Mucosa of stomach (tissue), 1 donor: ENCODE measurements at regions not wholly inside any gene's neighbourhood (a gene's known extent, or its start where the extent isn't known, plus 50 kb on each side); places are given as distances from the start of the nearest gene placed in this dataset.

Experiments used
- H3K27me3 ChIP-seq: one replicate; pipeline ENCODE4 v1.7.0; 2013; ENCODE audit warnings: mild to moderate bottlenecking, low read length; ENCODE audit not compliant: control insufficient read depth, insufficient read depth
- H3K36me3 ChIP-seq: one replicate; pipeline ENCODE4 v1.7.0; 2013; ENCODE audit warnings: low read length; ENCODE audit not compliant: control insufficient read depth, insufficient read depth
- H3K4me1 ChIP-seq: one replicate; pipeline ENCODE4 v1.7.0; 2013; ENCODE audit warnings: mild to moderate bottlenecking, low read length; ENCODE audit not compliant: control insufficient read depth, insufficient read depth
- H3K4me3 ChIP-seq: one replicate; pipeline ENCODE4 v1.7.0; 2013; ENCODE audit warnings: low read length
- H3K9ac ChIP-seq: one replicate; pipeline ENCODE4 v1.7.0; 2013; ENCODE audit warnings: mild to moderate bottlenecking, low read length, moderate library complexity
- H3K9me3 ChIP-seq: one replicate; pipeline ENCODE4 v1.7.0; 2013; ENCODE audit warnings: mild to moderate bottlenecking, low read length, moderate library complexity; ENCODE audit not compliant: control insufficient read depth
- donor health status: Pancreatic carcinoma.

GRCh38 chr11:19661827-19662226 lies 50.8 kb upstream of the NAV2 start:
- H3K4me1 ChIP-seq: no peaks in the 10 kb centered on the region
- no peak overlapping the region for H3K9ac ChIP-seq
- H3K27me3 ChIP-seq: no peaks in the 10 kb centered on the region
- no peak overlapping the region for H3K4me3 ChIP-seq
- H3K36me3 ChIP-seq: no peaks in the 10 kb centered on the region
- H3K9me3 ChIP-seq: no peaks in the 10 kb centered on the region

- H3K36me3 ChIP-seq: no peaks in the 10 kb centered on the region
- no peaks in the 10 kb centered on the region for H3K4me1 ChIP-seq
- H3K4me3 ChIP-seq: no peak overlapping the region
- H3K9me3 ChIP-seq: no peaks in the 10 kb centered on the region
- no peaks in the 10 kb centered on the region for H3K27me3 ChIP-seq
- H3K9ac ChIP-seq: no peak overlapping the region
Measured at GRCh38 chr11:19660076-19660475, 52.6 kb upstream of the NAV2 start.

DNA sequence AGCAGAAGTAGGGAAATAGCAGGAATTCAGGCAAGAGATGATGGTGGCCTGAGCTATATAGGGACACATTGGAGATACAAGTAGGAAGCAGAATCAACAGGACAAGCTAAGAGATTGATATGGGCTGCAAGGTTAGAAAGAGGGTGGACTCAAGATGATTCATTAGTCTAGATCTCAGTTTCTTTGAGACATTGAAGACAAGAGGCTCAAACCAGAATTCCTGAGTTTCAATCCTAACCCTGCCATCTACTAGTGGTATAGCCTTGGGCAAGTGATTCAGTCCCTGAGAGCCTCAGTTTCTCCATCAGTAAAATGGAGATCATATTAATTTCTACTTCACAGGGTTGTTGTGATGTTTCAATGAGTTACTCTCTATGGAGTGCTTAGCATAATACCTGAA lies 53.1 kb upstream of the NAV2 start:
- Histone ChIP-seq H3K9ac (no peak overlapping the region), H3K36me3 (no peaks in the 10 kb centered on the region), H3K4me1 (no peaks in the 10 kb centered on the region), H3K9me3 (no peaks in the 10 kb centered on the region), H3K4me3 (no peak overlapping the region), H3K27me3 (no peaks in the 10 kb centered on the region)

- Histone ChIP-seq H3K9ac (no peak overlapping the region), H3K36me3 (no peaks in the 10 kb centered on the region), H3K4me1 (no peaks in the 10 kb centered on the region), H3K4me3 (no peak overlapping the region), H3K27me3 (no peaks in the 10 kb centered on the region), H3K9me3 (no peaks in the 10 kb centered on the region)
Measured at GRCh38 chr11:19658344-19658743, 54.3 kb upstream of the NAV2 start.

- no peaks in the 10 kb centered on the region for H3K9me3 ChIP-seq
- no peak overlapping the region for H3K9ac ChIP-seq
- no peak overlapping the region for H3K4me3 ChIP-seq
- H3K36me3 ChIP-seq: no peaks in the 10 kb centered on the region
- H3K27me3 ChIP-seq: peaks cover 6% of the 10 kb centered on the region
- H3K4me1 ChIP-seq: no peaks in the 10 kb centered on the region
Measured at GRCh38 chr11:19656140-19656541, 56.5 kb upstream of the NAV2 start.

DNA sequence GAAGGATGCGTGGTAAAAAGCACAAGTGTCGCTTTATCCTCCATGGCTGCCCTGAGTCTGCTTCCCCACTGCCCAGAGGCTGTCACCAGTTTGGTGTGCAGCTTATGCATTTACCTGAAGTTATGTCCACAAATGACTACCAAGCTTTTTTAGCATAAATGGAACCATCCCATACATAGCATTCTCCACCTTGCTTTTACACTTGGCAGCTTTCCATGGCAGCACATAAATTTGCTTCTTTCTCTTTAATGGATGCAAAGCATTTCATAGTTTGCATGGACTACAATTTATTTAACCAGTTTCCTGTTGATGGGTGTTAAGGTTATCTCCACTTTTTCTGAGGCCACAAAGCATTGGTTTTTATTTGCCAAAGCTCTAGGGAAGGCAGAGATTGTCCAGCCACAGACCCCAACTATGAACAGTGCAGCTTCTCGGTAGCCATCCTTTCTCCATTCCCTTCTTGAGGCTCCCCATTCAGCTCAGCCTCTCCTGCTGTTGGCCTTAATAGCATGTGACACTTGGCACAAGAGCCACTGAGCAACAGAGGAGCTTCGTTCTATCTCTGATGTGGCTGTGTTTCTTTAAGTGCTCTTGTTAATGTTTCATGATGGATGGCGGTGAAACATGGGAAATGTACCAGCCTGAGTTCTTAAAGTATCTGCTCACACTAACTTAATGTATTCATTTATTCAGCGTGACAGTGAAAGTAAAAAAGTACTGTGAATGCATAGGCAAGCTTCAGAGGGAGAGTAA lies 59.8 kb upstream of the NAV2 start:
- H3K4me3 ChIP-seq: no peak overlapping the region
- no peaks in the 10 kb centered on the region for H3K9me3 ChIP-seq
- no peak overlapping the region for H3K9ac ChIP-seq
- no peaks in the 10 kb centered on the region for H3K4me1 ChIP-seq
- H3K27me3 ChIP-seq: peaks cover 6% of the 10 kb centered on the region
- H3K36me3 ChIP-seq: no peaks in the 10 kb centered on the region

DNA sequence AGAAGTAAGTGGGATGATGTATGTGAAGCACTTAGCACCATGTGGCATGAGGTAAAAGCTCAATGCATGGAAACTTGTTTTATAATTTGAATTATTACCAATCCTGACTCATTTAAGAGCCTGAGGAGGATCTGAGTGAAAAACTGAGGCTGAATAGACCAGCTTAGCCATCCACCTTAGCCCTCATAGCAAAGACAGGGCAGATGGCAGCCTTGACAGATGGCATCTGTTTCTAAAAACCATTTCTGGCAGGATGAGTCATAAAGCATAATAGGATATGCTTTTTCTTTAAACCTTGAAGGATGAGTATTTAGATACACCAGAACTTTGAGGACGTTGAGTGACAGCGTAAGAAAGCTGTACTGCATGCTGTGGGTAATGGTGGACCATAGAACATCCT lies 61.0 kb upstream of the NAV2 start:
- Histone ChIP-seq H3K4me3 (no peak overlapping the region), H3K4me1 (no peaks in the 10 kb centered on the region), H3K9ac (no peak overlapping the region), H3K36me3 (no peaks in the 10 kb centered on the region), H3K27me3 (peaks cover 6% of the 10 kb centered on the region), H3K9me3 (no peaks in the 10 kb centered on the region)

DNA sequence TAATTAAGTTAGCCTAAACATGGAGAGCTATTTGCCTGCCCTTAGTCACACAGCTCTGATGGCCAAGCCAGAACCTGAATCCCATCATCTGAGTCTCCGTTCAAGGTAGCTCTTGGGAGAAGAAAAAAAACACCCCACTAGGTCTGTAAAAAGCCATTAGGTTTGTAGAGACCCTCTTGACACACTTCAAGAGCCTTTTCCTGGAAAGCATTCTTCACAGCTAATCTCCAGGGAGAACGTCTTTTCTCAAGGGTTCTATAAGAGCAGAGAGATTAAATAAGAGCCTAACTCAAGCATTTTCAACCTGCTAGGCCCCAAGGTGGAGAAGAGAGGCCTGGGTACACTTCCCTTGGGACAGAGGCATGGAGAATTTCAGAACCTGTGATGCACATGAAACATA lies 61.6 kb upstream of the NAV2 start:
- Histone ChIP-seq H3K27me3 (peaks cover 6% of the 10 kb centered on the region), H3K36me3 (no peaks in the 10 kb centered on the region), H3K4me3 (no peak overlapping the region), H3K4me1 (no peaks in the 10 kb centered on the region), H3K9ac (no peak overlapping the region), H3K9me3 (no peaks in the 10 kb centered on the region)

DNA sequence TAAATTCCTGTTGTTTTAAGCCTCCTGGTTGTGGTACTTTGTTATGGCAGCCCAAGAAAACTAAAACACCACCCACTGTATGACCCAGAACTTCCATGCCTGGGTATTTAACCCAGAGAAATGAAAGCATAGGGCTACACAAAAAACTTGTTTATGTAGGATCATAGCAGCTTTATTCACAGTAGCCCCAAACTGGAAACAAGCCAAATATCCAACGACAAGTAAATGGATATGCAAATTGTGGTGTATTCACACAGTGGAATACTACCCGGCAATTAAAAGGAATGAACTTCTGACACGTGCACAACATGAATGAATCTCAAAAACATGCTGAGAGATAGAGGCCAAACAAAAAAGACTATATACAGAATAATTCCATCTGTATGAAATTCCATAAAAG lies 62.2 kb upstream of the NAV2 start:
- no peaks in the 10 kb centered on the region for H3K36me3 ChIP-seq
- no peaks in the 10 kb centered on the region for H3K4me1 ChIP-seq
- no peak overlapping the region for H3K9ac ChIP-seq
- H3K4me3 ChIP-seq: no peak overlapping the region
- no peaks in the 10 kb centered on the region for H3K9me3 ChIP-seq
- H3K27me3 ChIP-seq: peaks cover 6% of the 10 kb centered on the region

GRCh38 chr11:19649751-19650150 lies 62.9 kb upstream of the NAV2 start:
- H3K9me3 ChIP-seq: no peaks in the 10 kb centered on the region
- H3K36me3 ChIP-seq: no peaks in the 10 kb centered on the region
- peaks cover 6% of the 10 kb centered on the region for H3K27me3 ChIP-seq
- no peaks in the 10 kb centered on the region for H3K4me1 ChIP-seq
- H3K4me3 ChIP-seq: no peak overlapping the region
- no peak overlapping the region for H3K9ac ChIP-seq

GRCh38 chr11:19648321-19648720 lies 64.3 kb upstream of the NAV2 start:
- Histone ChIP-seq H3K4me3 (no peak overlapping the region), H3K36me3 (no peaks in the 10 kb centered on the region), H3K9ac (no peak overlapping the region), H3K9me3 (no peaks in the 10 kb centered on the region), H3K27me3 (peaks cover 6% of the 10 kb centered on the region), H3K4me1 (no peaks in the 10 kb centered on the region)

- no peaks in the 10 kb centered on the region for H3K36me3 ChIP-seq
- H3K27me3 ChIP-seq: peaks cover 6% of the 10 kb centered on the region
- H3K9me3 ChIP-seq: no peaks in the 10 kb centered on the region
- no peak overlapping the region for H3K4me3 ChIP-seq
- H3K4me1 ChIP-seq: no peaks in the 10 kb centered on the region
- H3K9ac ChIP-seq: no peak overlapping the region
Measured at GRCh38 chr11:19647816-19648215, 64.8 kb upstream of the NAV2 start.

DNA sequence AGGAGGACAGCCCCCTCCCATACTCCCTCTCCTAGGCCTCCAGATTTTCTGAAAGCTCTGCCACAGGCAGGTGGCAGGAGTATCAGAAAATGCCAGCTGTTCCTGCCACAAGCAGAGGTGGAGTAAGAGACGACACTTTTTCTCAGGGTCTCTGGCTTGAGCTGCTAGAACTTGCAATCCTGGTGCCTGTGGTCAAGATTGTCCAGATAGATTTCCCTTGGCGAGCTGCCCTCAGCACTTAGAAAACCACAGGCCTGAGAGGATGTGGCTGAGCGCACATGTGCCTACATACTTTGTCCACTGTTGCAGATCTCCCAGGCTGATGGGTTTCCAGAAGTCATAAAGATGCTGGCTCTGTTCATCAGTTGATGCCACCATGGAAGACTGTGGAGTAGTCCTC lies 65.7 kb upstream of the NAV2 start:
- Histone ChIP-seq H3K9me3 (no peaks in the 10 kb centered on the region), H3K9ac (no peak overlapping the region), H3K27me3 (peaks cover 3% of the 10 kb centered on the region), H3K4me3 (no peak overlapping the region), H3K4me1 (no peaks in the 10 kb centered on the region), H3K36me3 (no peaks in the 10 kb centered on the region)
